IPS-18a (cell line): ENCODE measurements at regions not wholly inside any gene's neighbourhood (a gene's known extent, or its start where the extent isn't known, plus 50 kb on each side); places are given as distances from the start of the nearest gene placed in this dataset.
"Not testable (repeated sequence)": the region's sequence is repeated elsewhere in the genome, so short reads cannot be mapped to it uniquely, and the experiment has no call there.

Experiments used
- H3K27ac ChIP-seq: one replicate; pipeline ENCODE4 v1.5.1; 2013; ENCODE audit warnings: low read length
- H3K27me3 ChIP-seq: one replicate; pipeline ENCODE4 v1.6.1; 2013; ENCODE audit warnings: mild to moderate bottlenecking, low read length; ENCODE audit not compliant: control insufficient read depth, insufficient read depth
- H3K36me3 ChIP-seq: one replicate; pipeline ENCODE4 v1.6.1; 2013; ENCODE audit warnings: low read depth, low read length; ENCODE audit not compliant: control insufficient read depth
- H3K4me1 ChIP-seq: one replicate; pipeline ENCODE4 v1.6.1; 2013; ENCODE audit warnings: low read depth, low read length; ENCODE audit not compliant: control insufficient read depth
- H3K4me3 ChIP-seq: one replicate; pipeline ENCODE4 v1.5.1; 2013; ENCODE audit warnings: low read length
- H3K9ac ChIP-seq: one replicate; pipeline ENCODE4 v1.6.1; 2013; ENCODE audit warnings: mild to moderate bottlenecking, low read length, moderate library complexity
- H3K9me3 ChIP-seq: one replicate; pipeline ENCODE4 v1.6.1; 2013; ENCODE audit warnings: low read depth, low read length; ENCODE audit not compliant: control insufficient read depth

DNA sequence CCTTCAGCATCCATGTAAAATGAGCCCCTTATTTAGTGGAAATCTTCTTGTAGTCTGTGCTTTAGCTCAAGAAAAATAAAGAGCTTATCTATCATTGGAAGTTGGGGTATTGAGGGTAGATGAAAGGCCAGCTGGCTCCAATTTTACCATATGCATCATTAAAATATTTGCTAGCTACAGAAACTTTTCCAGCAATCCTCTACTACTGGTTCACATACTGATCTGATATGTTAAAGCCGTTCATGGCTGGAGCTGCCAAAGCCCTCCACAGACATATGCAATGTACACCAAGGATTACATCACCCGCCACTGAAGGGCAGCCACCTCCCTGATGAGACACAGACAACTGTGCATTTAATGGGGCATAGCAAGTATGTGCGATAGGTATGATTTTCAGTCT is 1205.3 kb downstream of the GALC start:
- Histone ChIP-seq H3K9me3 (no peaks in the 10 kb centered on the region), H3K4me3 (no peak overlapping the region), H3K9ac (no peak overlapping the region), H3K27ac (no peak overlapping the region), H3K27me3 (no peaks in the 10 kb centered on the region), H3K4me1 (no peaks in the 10 kb centered on the region), H3K36me3 (no peaks in the 10 kb centered on the region)

DNA sequence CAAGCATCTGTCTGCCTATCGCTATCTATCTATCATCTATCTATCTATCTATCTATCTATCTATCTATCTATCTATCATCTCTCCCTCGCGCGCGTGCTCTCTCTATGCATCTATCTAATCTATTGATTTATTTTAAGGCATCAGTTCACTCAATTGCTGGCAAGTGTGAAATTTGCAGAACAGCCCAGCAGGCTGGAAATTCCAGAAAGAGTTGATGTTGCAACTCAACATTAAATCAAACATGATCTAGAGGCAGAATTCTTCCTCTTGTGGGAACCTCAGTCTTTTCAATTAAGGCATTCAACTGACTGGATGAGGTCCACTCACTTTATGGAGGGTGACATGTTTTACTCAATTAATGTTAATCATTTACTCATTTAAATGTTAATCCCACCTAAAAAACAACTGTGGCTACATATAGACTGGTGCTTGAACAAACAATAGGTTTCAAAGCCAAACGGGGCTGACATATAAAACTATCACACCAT is 1210.8 kb downstream of the GALC start:
- Histone ChIP-seq H3K27ac (no peak overlapping the region), H3K27me3 (no peaks in the 10 kb centered on the region), H3K36me3 (no peaks in the 10 kb centered on the region), H3K4me3 (no peak overlapping the region), H3K9ac (no peak overlapping the region), H3K9me3 (no peaks in the 10 kb centered on the region), H3K4me1 (no peaks in the 10 kb centered on the region)

DNA sequence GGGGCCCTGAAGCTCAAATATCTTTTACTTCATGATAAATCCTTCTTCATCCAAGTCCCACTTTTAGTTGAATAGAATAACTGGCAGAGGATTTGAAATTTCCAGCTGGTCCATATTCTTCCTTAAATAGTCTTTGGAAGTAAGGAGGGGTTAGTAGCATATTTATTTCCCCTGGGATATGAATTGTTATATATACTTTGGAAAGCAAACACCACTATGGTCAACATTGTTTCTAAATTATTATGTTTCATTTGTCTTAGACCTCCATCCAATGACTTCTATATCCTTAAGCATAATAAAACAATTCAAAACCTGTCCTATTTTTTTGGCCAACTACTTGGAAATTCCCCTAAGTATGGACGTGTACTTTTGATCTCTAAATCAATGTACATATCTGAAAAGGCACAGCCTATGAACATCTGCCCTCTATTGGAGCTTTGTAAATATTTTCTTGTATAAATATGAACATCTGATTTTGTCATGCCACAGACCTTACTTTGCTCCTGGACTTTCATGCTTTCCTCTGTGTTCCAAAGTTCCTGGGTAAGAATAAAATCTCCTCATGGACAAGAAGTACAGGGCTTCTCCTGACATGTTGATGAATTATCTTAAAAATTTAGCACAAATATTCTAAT is 1212.0 kb downstream of the GALC start:
- Histone ChIP-seq H3K9ac (no peak overlapping the region), H3K4me3 (no peak overlapping the region), H3K4me1 (no peaks in the 10 kb centered on the region), H3K27ac (no peak overlapping the region), H3K36me3 (no peaks in the 10 kb centered on the region), H3K9me3 (peaks cover 2% of the 10 kb centered on the region), H3K27me3 (no peaks in the 10 kb centered on the region)

DNA sequence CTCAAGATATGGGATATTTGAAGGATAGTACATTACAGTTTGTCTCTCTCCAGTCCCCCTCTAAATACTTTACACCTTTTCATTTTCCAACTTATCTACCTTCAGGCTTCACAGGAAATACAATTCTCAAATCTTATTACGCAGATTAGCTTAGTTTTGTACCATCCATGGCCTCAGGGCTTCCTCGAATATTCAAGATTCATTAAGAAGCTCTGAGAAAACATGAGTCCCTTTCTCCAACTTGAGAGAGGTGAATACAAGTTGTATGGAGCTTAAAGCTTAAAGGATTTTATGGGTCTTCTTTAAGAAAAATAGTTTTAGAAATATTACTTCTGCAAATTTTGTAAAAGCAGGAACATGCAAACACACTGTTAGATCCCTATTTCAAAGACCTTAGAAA is 1212.5 kb downstream of the GALC start:
- Histone ChIP-seq H3K27ac (no peak overlapping the region), H3K9ac (no peak overlapping the region), H3K4me1 (no peaks in the 10 kb centered on the region), H3K36me3 (no peaks in the 10 kb centered on the region), H3K9me3 (peaks cover 2% of the 10 kb centered on the region), H3K27me3 (no peaks in the 10 kb centered on the region), H3K4me3 (no peak overlapping the region)

DNA sequence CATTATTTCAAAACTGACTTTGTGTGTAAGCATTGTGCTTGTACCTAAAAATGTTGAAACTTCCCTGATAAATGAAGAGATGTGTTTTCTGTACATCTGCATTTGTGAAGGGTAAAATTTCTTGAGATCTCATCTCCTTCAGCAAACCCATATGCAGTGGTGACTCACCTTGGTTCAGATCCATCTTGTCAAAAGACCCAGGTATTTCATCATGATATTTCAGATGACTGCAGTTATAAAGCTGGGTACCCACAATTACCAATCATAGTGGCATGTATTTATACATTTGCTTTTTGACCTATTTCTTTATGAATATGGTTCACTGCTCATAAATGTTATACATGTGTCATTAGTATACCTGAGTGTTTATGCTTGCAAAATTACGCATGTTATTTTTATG is 1213.6 kb downstream of the GALC start:
- H3K4me3 ChIP-seq = no peak overlapping the region
- no peaks in the 10 kb centered on the region for H3K4me1 ChIP-seq
- no peak overlapping the region for H3K9ac ChIP-seq
- H3K9me3 ChIP-seq = peaks cover 2% of the 10 kb centered on the region
- no peaks in the 10 kb centered on the region for H3K27me3 ChIP-seq
- H3K36me3 ChIP-seq = no peaks in the 10 kb centered on the region
- H3K27ac ChIP-seq = no peak overlapping the region

DNA sequence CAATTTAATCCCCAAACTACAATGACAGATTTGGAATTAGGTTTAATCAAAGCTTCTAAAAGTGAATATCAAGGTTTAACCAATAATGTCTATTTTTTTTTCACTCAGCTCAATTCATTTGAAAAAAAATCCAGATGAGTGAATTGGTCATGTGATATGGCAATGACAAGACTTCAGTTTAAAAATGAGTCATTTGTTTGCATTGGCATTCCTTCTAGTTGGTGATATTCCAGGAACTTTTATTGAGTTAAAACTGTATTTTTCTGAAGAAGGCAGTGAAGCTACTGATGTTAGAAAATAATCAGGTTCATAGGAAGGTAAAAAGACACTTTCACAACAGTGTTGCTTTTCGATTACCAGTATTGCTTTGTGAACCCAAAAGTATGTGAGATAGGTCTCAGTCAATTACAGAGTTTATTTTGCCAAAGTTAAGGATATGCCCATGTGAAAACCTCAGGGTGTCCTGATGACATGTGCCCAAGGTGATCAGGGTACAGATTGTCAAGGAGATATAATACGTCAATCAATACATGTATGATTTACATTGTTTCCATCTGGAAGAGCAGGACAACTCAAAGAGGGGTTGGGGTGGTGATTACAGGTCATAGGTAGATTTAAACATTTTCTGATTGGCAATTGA is 1214.9 kb downstream of the GALC start:
- Histone ChIP-seq H3K9ac (no peak overlapping the region), H3K27ac (no peak overlapping the region), H3K9me3 (peaks cover 2% of the 10 kb centered on the region), H3K36me3 (no peaks in the 10 kb centered on the region), H3K27me3 (no peaks in the 10 kb centered on the region), H3K4me1 (no peaks in the 10 kb centered on the region), H3K4me3 (no peak overlapping the region)

DNA sequence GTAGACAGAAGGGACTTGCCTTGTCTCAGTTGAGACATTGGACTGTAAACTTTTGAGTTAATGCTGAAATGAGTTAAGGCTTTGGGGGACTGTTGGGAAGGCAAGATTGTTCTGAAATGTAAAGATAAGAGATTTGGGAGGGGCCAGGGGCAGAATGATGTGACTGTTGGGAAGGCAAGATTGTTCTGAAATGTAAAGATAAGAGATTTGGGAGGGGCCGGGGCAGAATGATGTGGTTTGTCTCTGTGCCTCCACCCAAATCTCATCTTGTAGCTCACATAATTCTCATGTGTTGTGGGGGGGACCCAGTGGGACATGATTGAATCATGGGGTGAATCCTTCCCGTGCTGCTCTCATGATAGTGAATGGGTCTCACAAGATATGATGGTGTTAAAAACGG is 1217.1 kb downstream of the GALC start:
- H3K4me1 ChIP-seq, H3K27ac ChIP-seq, H3K36me3 ChIP-seq, H3K27me3 ChIP-seq, H3K4me3 ChIP-seq, H3K9ac ChIP-seq, H3K9me3 ChIP-seq: not testable (repeated sequence)

DNA sequence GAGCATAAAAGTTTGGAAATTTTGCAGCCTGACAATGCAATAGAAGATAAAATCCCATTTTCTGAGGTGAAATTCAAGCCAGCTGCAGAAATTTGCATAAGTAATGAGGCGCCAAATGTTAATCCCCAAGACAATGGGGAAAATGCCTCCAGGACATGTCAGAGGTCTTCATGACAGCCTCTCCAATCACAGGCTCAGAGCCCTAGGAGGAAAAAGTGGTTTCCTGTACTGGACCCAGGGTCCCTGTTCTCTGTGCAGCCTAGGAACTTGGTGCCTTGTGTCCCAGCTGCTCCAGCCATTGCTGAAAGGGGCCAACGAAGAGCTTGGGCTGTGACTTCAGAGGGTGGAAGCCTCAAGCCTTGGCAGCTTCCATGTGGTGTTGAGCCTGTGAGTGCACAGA is 1218.1 kb downstream of the GALC start:
- H3K36me3 ChIP-seq = no peaks in the 10 kb centered on the region
- no peaks in the 10 kb centered on the region for H3K27me3 ChIP-seq
- H3K4me3 ChIP-seq = no peak overlapping the region
- H3K9ac ChIP-seq = no peak overlapping the region
- H3K4me1 ChIP-seq = no peaks in the 10 kb centered on the region
- H3K27ac ChIP-seq = no peak overlapping the region
- H3K9me3 ChIP-seq = peaks cover 2% of the 10 kb centered on the region

DNA sequence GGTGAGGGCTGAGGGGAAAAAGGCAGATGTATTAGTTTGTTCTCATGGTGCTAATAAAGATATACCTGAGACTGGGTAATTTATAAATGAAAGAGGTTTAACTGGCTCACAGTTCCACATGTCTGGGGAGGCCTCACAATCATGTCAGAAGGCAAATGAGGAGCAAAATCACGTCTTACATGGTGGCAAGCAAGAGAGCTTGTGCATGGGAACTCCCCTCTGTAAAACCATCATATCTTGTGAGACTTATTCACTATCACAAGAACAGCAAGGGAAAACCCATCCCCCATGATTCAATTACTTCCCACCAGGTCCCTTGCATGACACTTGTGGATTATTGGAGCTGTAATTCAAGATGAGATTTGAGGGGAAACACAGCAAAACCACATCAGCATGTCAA is 1220.9 kb downstream of the GALC start:
- Histone ChIP-seq H3K9ac (no peak overlapping the region), H3K4me3 (no peak overlapping the region), H3K27me3 (no peaks in the 10 kb centered on the region), H3K27ac (no peak overlapping the region), H3K4me1 (no peaks in the 10 kb centered on the region), H3K36me3 (no peaks in the 10 kb centered on the region), H3K9me3 (peaks cover 2% of the 10 kb centered on the region)

DNA sequence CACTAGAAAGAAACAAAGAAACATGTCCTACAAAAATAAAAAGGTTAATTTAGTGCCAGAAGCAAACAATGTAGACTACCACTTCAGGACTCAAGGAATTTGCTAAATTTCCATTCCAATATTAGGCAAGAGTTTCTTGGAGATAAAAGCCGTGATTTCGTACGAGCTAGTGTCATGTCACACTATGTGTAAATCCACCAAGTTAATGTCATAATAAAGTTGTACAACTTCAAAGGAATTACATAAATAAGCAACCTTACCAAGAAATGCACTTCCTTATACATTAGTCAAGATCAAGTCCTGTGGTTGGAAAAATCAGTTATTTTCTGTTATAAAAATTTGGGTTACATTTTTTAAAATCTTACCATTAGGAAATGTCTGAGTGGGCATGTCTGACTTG is 1222.8 kb downstream of the GALC start:
- Histone ChIP-seq H3K36me3 (no peaks in the 10 kb centered on the region), H3K9me3 (no peaks in the 10 kb centered on the region), H3K27ac (no peak overlapping the region), H3K4me1 (no peaks in the 10 kb centered on the region), H3K4me3 (no peak overlapping the region), H3K9ac (no peak overlapping the region), H3K27me3 (no peaks in the 10 kb centered on the region)

DNA sequence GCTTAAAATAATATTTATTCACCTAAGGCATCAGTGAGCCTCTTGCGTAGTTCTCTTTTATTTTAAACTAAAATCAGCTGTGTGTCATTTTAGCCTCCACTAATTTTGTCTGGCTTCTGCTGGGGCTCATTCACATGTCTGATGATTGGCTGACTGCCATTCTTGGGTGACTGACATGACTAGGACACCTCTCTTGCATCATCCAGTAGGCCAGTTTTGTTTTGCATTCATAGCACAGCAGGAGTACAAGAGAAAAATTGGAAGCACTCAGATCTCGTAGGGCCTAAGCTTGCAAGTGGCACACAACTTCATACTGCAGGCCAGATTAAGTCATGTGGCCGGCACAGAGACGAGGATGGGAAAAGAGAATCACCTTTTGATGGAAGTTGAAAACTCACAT is 1226.5 kb downstream of the GALC start:
- H3K9ac ChIP-seq = no peak overlapping the region

DNA sequence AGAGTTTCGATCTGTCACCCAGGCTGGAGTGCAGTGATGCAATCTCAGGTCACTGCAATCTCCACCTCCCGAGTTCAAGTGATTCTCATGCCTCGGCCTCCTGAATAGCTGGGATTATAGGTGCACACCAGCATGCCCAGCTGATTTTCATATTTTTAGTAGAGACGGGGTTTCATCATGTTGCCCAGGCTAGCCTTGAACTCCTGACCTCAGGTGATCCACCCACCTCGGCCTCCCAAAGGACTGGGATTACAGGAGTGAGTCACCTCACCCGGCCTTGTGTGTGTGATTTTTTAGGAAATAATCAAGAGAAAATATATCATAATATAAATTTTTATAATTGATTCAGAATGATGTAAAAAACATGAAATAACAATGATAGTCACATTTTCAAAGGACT is 1231.4 kb downstream of the GALC start:
- H3K9ac ChIP-seq = no peak overlapping the region
- no peak overlapping the region for H3K27ac ChIP-seq
- no peaks in the 10 kb centered on the region for H3K27me3 ChIP-seq
- H3K4me1 ChIP-seq = no peaks in the 10 kb centered on the region
- no peak overlapping the region for H3K4me3 ChIP-seq
- H3K36me3 ChIP-seq = no peaks in the 10 kb centered on the region
- no peaks in the 10 kb centered on the region for H3K9me3 ChIP-seq

More for the DNA sequence above, 1226.5 kb downstream of the GALC start:
- no peaks in the 10 kb centered on the region for H3K27me3 ChIP-seq
- H3K27ac ChIP-seq = no peak overlapping the region
- H3K4me1 ChIP-seq = no peaks in the 10 kb centered on the region
- no peak overlapping the region for H3K4me3 ChIP-seq
- no peaks in the 10 kb centered on the region for H3K9me3 ChIP-seq
- no peaks in the 10 kb centered on the region for H3K36me3 ChIP-seq
